ENCODE measurements at regions not wholly inside any gene's neighbourhood (a gene's known extent, or its start where the extent isn't known, plus 50 kb on each side); places are given as distances from the start of the nearest gene placed in this dataset.

- H3K27ac ChIP-seq: no peak overlapping the region
- TF ChIP-seq EP300 (IDR thresholded peaks at IDR 0.05) (no peak), CTCF (IDR thresholded peaks at IDR 0.05) (no peak), POLR2A (IDR thresholded peaks at IDR 0.05) (no peak)
- H3K9me3 ChIP-seq: no peaks in the 10 kb centered on the region
- H3K36me3 ChIP-seq: no peaks in the 10 kb centered on the region
- intact Hi-C loops (cut with DNase I): no loop called here
- H3K4me3 ChIP-seq: no peak overlapping the region
- no peaks in the 10 kb centered on the region for H3K27me3 ChIP-seq
- peaks cover 2% of the 10 kb centered on the region for H3K4me1 ChIP-seq (ENCODE audit: insufficient read depth)
- WGBS, 3 donors: 86 to 90% (median 90%) methylated on average over 8 of the region's 8 CpGs
- DNase-seq: no peak
These were observed 327.3 kb upstream of the HSF2 start for GRCh38 chr6:122072014-122072647.

DNA sequence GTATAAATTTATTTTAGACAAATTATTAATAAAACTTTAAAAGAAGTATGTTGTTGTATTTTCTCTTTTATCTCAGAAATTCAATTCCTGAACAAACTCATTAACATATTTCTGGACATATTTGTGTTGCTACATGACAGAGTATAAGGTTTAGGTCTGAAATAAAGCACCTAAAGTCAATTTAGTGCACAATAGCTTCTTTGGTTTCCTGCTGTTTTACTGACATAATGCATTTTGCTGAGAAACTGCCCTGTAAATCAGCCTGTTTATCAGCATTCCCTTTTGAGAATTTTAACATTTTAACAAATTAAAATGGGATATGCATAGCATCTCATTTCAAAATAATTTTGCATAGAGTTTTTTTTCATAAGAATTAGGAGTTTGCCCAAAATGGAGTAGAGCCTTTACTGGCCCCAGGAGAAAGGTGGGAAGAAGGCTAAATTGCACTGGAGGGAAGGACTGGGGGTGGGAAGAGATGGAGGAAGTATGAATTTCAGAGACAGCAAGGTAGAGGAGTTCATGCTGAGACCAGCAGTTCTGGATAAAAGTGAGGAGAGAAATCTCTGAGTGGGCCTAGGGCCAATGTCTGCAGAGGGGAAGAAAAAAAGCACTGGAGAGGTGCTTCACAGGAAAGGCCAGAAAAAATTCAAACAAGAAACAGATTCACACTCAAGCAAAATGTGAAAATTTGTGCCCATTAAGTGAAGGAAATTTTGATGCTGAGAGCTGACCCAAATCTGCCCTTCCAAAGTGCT is 324.2 kb upstream of the HSF2 start:
- intact Hi-C loops (cut with DNase I): no loop called here
- Histone ChIP-seq H3K27me3 (no peaks in the 10 kb centered on the region), H3K4me1 (ENCODE audit: insufficient read depth) (no peaks in the 10 kb centered on the region), H3K4me3 (no peak overlapping the region), H3K27ac (no peak overlapping the region), H3K36me3 (no peaks in the 10 kb centered on the region), H3K9me3 (no peaks in the 10 kb centered on the region)
- DNase-seq: no peak
- TF ChIP-seq POLR2A (IDR thresholded peaks at IDR 0.05): no peak
- TF ChIP-seq CTCF (IDR thresholded peaks at IDR 0.05): no peak
- TF ChIP-seq EP300 (IDR thresholded peaks at IDR 0.05): no peak

GRCh38 chr6:122075917-122076316 is 323.5 kb upstream of the HSF2 start:
- Histone ChIP-seq H3K4me1 (ENCODE audit: insufficient read depth) (no peaks in the 10 kb centered on the region), H3K27ac (no peak overlapping the region), H3K36me3 (no peaks in the 10 kb centered on the region), H3K9me3 (no peaks in the 10 kb centered on the region), H3K27me3 (no peaks in the 10 kb centered on the region), H3K4me3 (no peak overlapping the region)
- intact Hi-C loops (cut with DNase I): no loop called here
- TF ChIP-seq POLR2A (IDR thresholded peaks at IDR 0.05): no peak
- no peak for TF ChIP-seq EP300 (IDR thresholded peaks at IDR 0.05)
- no peak for TF ChIP-seq CTCF (IDR thresholded peaks at IDR 0.05)
- 4 to 12% (median 6%) methylated on average over 2 of the region's 2 CpGs for WGBS, 3 donors
- DNase-seq: peak in 1 of 5 donors; percentile 22

GRCh38 chr6:122077603-122078002 is 321.8 kb upstream of the HSF2 start:
- no peak for DNase-seq
- Histone ChIP-seq H3K4me3 (no peak overlapping the region), H3K27me3 (no peaks in the 10 kb centered on the region), H3K9me3 (no peaks in the 10 kb centered on the region), H3K27ac (no peak overlapping the region), H3K36me3 (no peaks in the 10 kb centered on the region), H3K4me1 (ENCODE audit: insufficient read depth) (no peaks in the 10 kb centered on the region)
- 96 to 98% (median 96%) methylated on average over 1 of the region's 1 CpG for WGBS, 3 donors
- TF ChIP-seq EP300 (IDR thresholded peaks at IDR 0.05) (no peak), POLR2A (IDR thresholded peaks at IDR 0.05) (no peak), CTCF (IDR thresholded peaks at IDR 0.05) (no peak)
- intact Hi-C loops (cut with DNase I): no loop called here

Data from ovary (tissue), 7 donors.